ENCODE measurements at regions not wholly inside any gene's neighbourhood (a gene's known extent, or its start where the extent isn't known, plus 50 kb on each side); places are given as distances from the start of the nearest gene placed in this dataset.

GRCh38 chr10:120969219-120969645 is 118.1 kb downstream of the WDR11 start:
- peaks cover 78% of the 10 kb centered on the region for H3K27me3 ChIP-seq
- no peaks in the 10 kb centered on the region for H3K36me3 ChIP-seq
- no peaks in the 10 kb centered on the region for H3K9me3 ChIP-seq
- no peaks in the 10 kb centered on the region for H3K4me1 ChIP-seq (ENCODE audit: control insufficient read depth in 1 of 2, insufficient read depth in 1 of 2, low read depth in 1 of 2, low read length in 1 of 2)
- no peak overlapping the region for H3K4me3 ChIP-seq (ENCODE audit: low read depth in 1 of 2, low read length in 1 of 2)
- H3K27ac ChIP-seq, result no peak overlapping the region
- no peak for TF ChIP-seq CTCF (IDR thresholded peaks at IDR 0.05)

- Histone ChIP-seq H3K4me3 (ENCODE audit: low read depth in 1 of 2, low read length in 1 of 2) (no peak overlapping the region), H3K4me1 (ENCODE audit: control insufficient read depth in 1 of 2, insufficient read depth in 1 of 2, low read depth in 1 of 2, low read length in 1 of 2) (no peaks in the 10 kb centered on the region), H3K27me3 (peaks cover 93% of the 10 kb centered on the region), H3K9me3 (no peaks in the 10 kb centered on the region), H3K27ac (no peak overlapping the region), H3K36me3 (no peaks in the 10 kb centered on the region)
- no peak for TF ChIP-seq CTCF (IDR thresholded peaks at IDR 0.05)
Measured at GRCh38 chr10:120970595-120971529, 119.7 kb downstream of the WDR11 start.

DNA sequence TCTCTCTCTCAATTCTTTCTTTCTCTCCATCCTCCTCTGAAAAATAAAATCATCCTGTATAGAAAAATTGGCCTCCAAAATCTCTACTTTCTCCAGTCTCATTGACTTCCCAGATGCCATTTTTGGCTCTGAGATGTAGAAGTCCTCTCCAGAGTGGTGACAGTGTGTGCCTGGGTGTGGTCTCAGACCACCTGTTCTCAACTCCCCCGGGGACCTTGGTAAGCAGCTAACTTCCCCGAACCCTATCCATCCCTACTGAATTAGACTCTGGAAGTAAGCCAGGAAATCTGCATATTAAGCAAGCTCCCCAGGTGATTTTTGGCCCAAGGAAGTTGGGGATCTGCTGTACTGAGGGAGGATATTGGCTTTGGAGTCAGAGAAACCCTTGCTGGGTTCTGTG is 120.5 kb downstream of the WDR11 start:
- Histone ChIP-seq H3K4me3 (ENCODE audit: low read depth in 1 of 2, low read length in 1 of 2) (no peak overlapping the region), H3K9me3 (no peaks in the 10 kb centered on the region), H3K36me3 (no peaks in the 10 kb centered on the region), H3K27ac (no peak overlapping the region), H3K27me3 (peaks cover 98% of the 10 kb centered on the region), H3K4me1 (ENCODE audit: control insufficient read depth in 1 of 2, insufficient read depth in 1 of 2, low read depth in 1 of 2, low read length in 1 of 2) (no peaks in the 10 kb centered on the region)
- TF ChIP-seq CTCF (IDR thresholded peaks at IDR 0.05), result no peak

DNA sequence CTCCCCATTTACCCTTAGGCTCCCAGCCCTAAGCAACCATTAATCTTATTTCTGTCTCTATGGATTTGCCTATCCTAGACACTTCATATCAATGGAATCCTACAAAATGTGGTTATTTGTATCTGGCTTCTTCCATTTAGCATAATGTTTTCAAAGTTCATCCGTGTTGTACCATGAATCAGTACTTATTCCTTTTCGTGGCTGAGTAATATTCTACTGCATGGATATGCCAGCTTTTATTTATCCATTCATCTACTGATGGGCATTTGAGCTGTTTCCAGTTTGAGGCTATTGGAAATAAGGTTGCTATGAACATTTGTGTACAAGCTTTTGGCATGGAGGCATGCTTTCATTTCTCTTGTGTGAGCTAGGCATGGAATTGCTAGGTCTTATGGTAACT is 121.1 kb downstream of the WDR11 start:
- no peak overlapping the region for H3K27ac ChIP-seq
- H3K9me3 ChIP-seq, result no peaks in the 10 kb centered on the region
- H3K4me1 ChIP-seq (ENCODE audit: control insufficient read depth in 1 of 2, insufficient read depth in 1 of 2, low read depth in 1 of 2, low read length in 1 of 2), result no peaks in the 10 kb centered on the region
- TF ChIP-seq CTCF (IDR thresholded peaks at IDR 0.05), result no peak
- no peaks in the 10 kb centered on the region for H3K36me3 ChIP-seq
- H3K27me3 ChIP-seq, result peaks cover 98% of the 10 kb centered on the region
- no peak overlapping the region for H3K4me3 ChIP-seq (ENCODE audit: low read depth in 1 of 2, low read length in 1 of 2)

GRCh38 chr10:120975072-120975867 is 124.1 kb downstream of the WDR11 start:
- Histone ChIP-seq H3K27ac (no peak overlapping the region), H3K27me3 (peaks cover 99% of the 10 kb centered on the region), H3K4me1 (ENCODE audit: control insufficient read depth in 1 of 2, insufficient read depth in 1 of 2, low read depth in 1 of 2, low read length in 1 of 2) (peaks cover 4 to 12% of the 10 kb centered on the region in 2 experiments), H3K9me3 (no peaks in the 10 kb centered on the region), H3K36me3 (no peaks in the 10 kb centered on the region), H3K4me3 (ENCODE audit: low read depth in 1 of 2, low read length in 1 of 2) (no peak overlapping the region)
- TF ChIP-seq CTCF (IDR thresholded peaks at IDR 0.05), result no peak

Measured in neutrophil (primary cell).